Liver (tissue), 3 donors: ENCODE measurements at regions not wholly inside any gene's neighbourhood (a gene's known extent, or its start where the extent isn't known, plus 50 kb on each side); places are given as distances from the start of the nearest gene placed in this dataset.

Experiments used
- ATF3 ChIP-seq: IDR thresholded peaks from 2 replicates; pipeline ENCODE4 v1.6.1; 2016; ENCODE audit warnings: antibody characterized with exemption
- CTCF ChIP-seq: fragments of 150-350 bp; IDR thresholded peaks from 2 replicates; pipeline ENCODE4 v1.5.1; 2017; ENCODE audit warnings: improper control_type of control experiment, low read depth, low read length; ENCODE audit not compliant: missing input control
- EGR1 ChIP-seq, 2 donors: IDR thresholded peaks; 2 replicates each; pipeline ENCODE4 v1.6.1; 2016 to 2018; ENCODE audit warnings: antibody characterized with exemption in 2 of 2, low read depth in 2 of 2
- GABPA ChIP-seq, 2 donors: IDR thresholded peaks in 1 of 2; conservative IDR thresholded peaks in 1 of 2; 2 replicates each; pipeline ENCODE4 v1.6.1; 2016; ENCODE audit warnings: antibody characterized with exemption in 2 of 2, mild to moderate bottlenecking in 1 of 2, moderate library complexity in 1 of 2
- HNF4A ChIP-seq, 2 donors: conservative IDR thresholded peaks; 2 replicates each; pipeline ENCODE4 v1.6.1; 2016; ENCODE audit warnings: antibody characterized with exemption in 2 of 2, mild to moderate bottlenecking in 2 of 2
- HNF4G ChIP-seq: IDR thresholded peaks from 2 replicates; pipeline ENCODE4 v1.6.1; 2016; ENCODE audit warnings: antibody characterized with exemption
- JUND ChIP-seq, 2 donors: IDR thresholded peaks; 2 replicates each; pipeline ENCODE4 v1.6.1; 2016; ENCODE audit warnings: antibody characterized with exemption in 2 of 2
- RAD21 ChIP-seq, 2 donors: IDR thresholded peaks; 2 replicates each; pipeline ENCODE4 v1.6.1; 2016; ENCODE audit warnings: antibody characterized with exemption in 2 of 2, mild to moderate bottlenecking in 2 of 2
- RXRA ChIP-seq, 2 donors: IDR thresholded peaks; 2 replicates each; pipeline ENCODE4 v1.6.1; 2017 to 2018; ENCODE audit warnings: antibody characterized with exemption in 2 of 2, mild to moderate bottlenecking in 1 of 2
- TAF1 ChIP-seq: conservative IDR thresholded peaks from 2 replicates; pipeline ENCODE4 v1.6.1; 2016; ENCODE audit warnings: antibody characterized with exemption, mild to moderate bottlenecking
- YY1 ChIP-seq: IDR thresholded peaks from 2 replicates; pipeline ENCODE4 v1.6.1; 2016; ENCODE audit warnings: antibody characterized with exemption, mild to moderate bottlenecking
- donor health status: healthy.
- donor health status: healthy.

GRCh38 chr18:56257205-56257604 lies 381.2 kb downstream of the TXNL1 start:
- TF ChIP-seq CTCF (no peak), ATF3 (no peak), GABPA (IDR thresholded peaks at IDR 0.05 in 1 of 2, conservative IDR thresholded peaks at IDR 0.05 in 1 of 2) (no peak), HNF4A (conservative IDR thresholded peaks at IDR 0.05) (no peak), TAF1 (no peak), HNF4G (no peak), JUND (IDR thresholded peaks at IDR 0.05) (peak; percentile 43 to 74), EGR1 (IDR thresholded peaks at IDR 0.05; ENCODE audit: low read depth in 2 of 2) (no peak), RAD21 (IDR thresholded peaks at IDR 0.05) (peak; percentile 17 to 24), YY1 (no peak), RXRA (IDR thresholded peaks at IDR 0.05) (peak in 1 of 2 donors; percentile 36)
